Stomach (tissue), 8 donors: ENCODE measurements at regions not wholly inside any gene's neighbourhood (a gene's known extent, or its start where the extent isn't known, plus 50 kb on each side); places are given as distances from the start of the nearest gene placed in this dataset.

Experiments
- DNase-seq, 2 donors: peaks; one replicate each; pipeline versions ENCODE4 v3.0.0 to v3.0.0-alpha.2; 2013 to 2019
- H3K27ac ChIP-seq, 5 donors: fragments of 200-600 bp in 4 of 5; sonication (generic) in 4 of 5; one replicate each; pipeline ENCODE4 v1.5.1; 2013 to 2019; ENCODE audit warnings: mild to moderate bottlenecking in 1 of 5, moderate library complexity in 1 of 5
- H3K27me3 ChIP-seq, 3 donors: fragments of 200-600 bp; sonication (generic); one replicate each; pipeline ENCODE4 v1.5.1; 2017 to 2019; ENCODE audit warnings: mixed run types in 1 of 3
- H3K36me3 ChIP-seq, 4 donors: fragments of 200-600 bp; sonication (generic); 1 replicate in 3 of 4; 2 replicates in 1 of 4; pipeline ENCODE4 v1.5.1; 2016 to 2019
- H3K4me1 ChIP-seq, 4 donors: fragments of 200-600 bp; sonication (generic); one replicate each; pipeline ENCODE4 v1.5.1; 2016 to 2019
- H3K4me3 ChIP-seq, 4 donors: fragments of 200-600 bp; sonication (generic) in 3 of 4; one replicate each; pipeline ENCODE4 v1.5.1; 2016 to 2019; ENCODE audit warnings: mild to moderate bottlenecking in 1 of 4
- H3K9me3 ChIP-seq, 4 donors: fragments of 200-600 bp; sonication (generic); one replicate each; pipeline ENCODE4 v1.5.1; 2016 to 2019
- CTCF ChIP-seq, 7 experiments: fragments of 450-650 bp in 4 of 7; fragments of 200-600 bp in 3 of 7; sonication (generic) in 3 of 7; IDR thresholded peaks; one replicate each; pipeline ENCODE4 v1.5.1; 2016 to 2019; ENCODE audit warnings: antibody characterized with exemption in 7 of 7, control low read depth in 2 of 7, mild to moderate bottlenecking in 1 of 7
- EP300 ChIP-seq: sonication (generic); formaldehyde crosslinking; IDR thresholded peaks from one replicate; pipeline ENCODE4 v1.6.1; 2017; ENCODE audit warnings: antibody characterized with exemption
- POLR2A ChIP-seq, 4 donors: fragments of 450-650 bp; IDR thresholded peaks; one replicate each; pipeline ENCODE4 v1.6.1; 2016; ENCODE audit warnings: antibody characterized with exemption in 4 of 4, control low read depth in 2 of 4, mild to moderate bottlenecking in 1 of 4, moderate library complexity in 1 of 4
- POLR2AphosphoS5 ChIP-seq, 3 donors: sonication (generic); formaldehyde crosslinking; IDR thresholded peaks; one replicate each; pipeline ENCODE4 v1.6.1; 2016; ENCODE audit warnings: antibody characterized with exemption in 3 of 3
- WGBS, 5 donors: extraction: QIAGEN DNeasy Blood & Tissue Kit in 3 of 5; methylation state at CpG; one replicate each; pipeline versions ENCODE4 v1.1.5 to v1.1.7; 2013 to 2018; 5-methylcytosine and 5-hydroxymethylcytosine counted together
- intact Hi-C: fragments of 100-400 bp; cut with DNase I; formaldehyde crosslinking; loops from one replicate; pipeline ENCODE4 v1.15.1; 2023; ENCODE audit warnings: low total_unique reads
- donor health status: healthy with polysubstance abuse.
- donor health status: Bipolar disorder and iron deficiency.
- donor health status: healthy.

GRCh38 chr1:80441664-80442063 is 1359.1 kb upstream of the ADGRL2 start:
- Histone ChIP-seq H3K9me3 (no peaks in the 10 kb centered on the region), H3K36me3 (no peaks in the 10 kb centered on the region), H3K4me3 (no peak overlapping the region), H3K4me1 (no peaks in the 10 kb centered on the region), H3K27ac (no peak overlapping the region), H3K27me3 (no peaks in the 10 kb centered on the region)
- TF ChIP-seq CTCF (IDR thresholded peaks at IDR 0.05): no peak
- no peak for TF ChIP-seq POLR2A (IDR thresholded peaks at IDR 0.05)
- TF ChIP-seq POLR2AphosphoS5 (IDR thresholded peaks at IDR 0.05): no peak
- no peak for TF ChIP-seq EP300
- intact Hi-C loops: no loop called here
- 62 to 80% (median 78%) methylated on average over 7 of the region's 7 CpGs for WGBS, 5 donors
- DNase-seq: no peak

GRCh38 chr1:80436851-80437250 is 1363.9 kb upstream of the ADGRL2 start:
- Histone ChIP-seq H3K9me3 (no peaks in the 10 kb centered on the region), H3K36me3 (no peaks in the 10 kb centered on the region), H3K4me1 (no peaks in the 10 kb centered on the region), H3K4me3 (no peak overlapping the region), H3K27ac (no peak overlapping the region), H3K27me3 (no peaks in the 10 kb centered on the region)
- WGBS, 5 donors: 66 to 84% (median 78%) methylated on average over 1 of the region's 1 CpG
- TF ChIP-seq POLR2AphosphoS5 (IDR thresholded peaks at IDR 0.05): no peak
- TF ChIP-seq EP300: no peak
- TF ChIP-seq CTCF (IDR thresholded peaks at IDR 0.05): no peak
- TF ChIP-seq POLR2A (IDR thresholded peaks at IDR 0.05): no peak
- intact Hi-C loops: no loop called here
- no peak for DNase-seq

- Histone ChIP-seq H3K9me3 (no peaks in the 10 kb centered on the region), H3K27me3 (no peaks in the 10 kb centered on the region), H3K4me3 (no peak overlapping the region), H3K36me3 (no peaks in the 10 kb centered on the region), H3K27ac (no peak overlapping the region), H3K4me1 (no peaks in the 10 kb centered on the region)
- intact Hi-C loops: no loop called here
- peak in 1 of 2 donors; percentile 4 for DNase-seq
- WGBS, 5 donors: 68 to 87% (median 74%) methylated on average over 3 of the region's 3 CpGs
- TF ChIP-seq EP300 (no peak), POLR2AphosphoS5 (IDR thresholded peaks at IDR 0.05) (no peak), POLR2A (IDR thresholded peaks at IDR 0.05) (no peak), CTCF (IDR thresholded peaks at IDR 0.05) (no peak)
These were observed 1372.9 kb upstream of the ADGRL2 start for GRCh38 chr1:80427881-80428280.

GRCh38 chr1:80424249-80424648 is 1376.5 kb upstream of the ADGRL2 start:
- intact Hi-C loops: no loop called here
- Histone ChIP-seq H3K9me3 (no peaks in the 10 kb centered on the region), H3K27ac (no peak overlapping the region), H3K4me3 (no peak overlapping the region), H3K4me1 (no peaks in the 10 kb centered on the region), H3K36me3 (no peaks in the 10 kb centered on the region), H3K27me3 (no peaks in the 10 kb centered on the region)
- 75 to 93% (median 92%) methylated on average over 1 of the region's 1 CpG for WGBS, 5 donors
- TF ChIP-seq POLR2AphosphoS5 (IDR thresholded peaks at IDR 0.05) (no peak), EP300 (no peak), POLR2A (IDR thresholded peaks at IDR 0.05) (no peak), CTCF (IDR thresholded peaks at IDR 0.05) (no peak)
- no peak for DNase-seq
